ENCODE measurements at regions not wholly inside any gene's neighbourhood (a gene's known extent, or its start where the extent isn't known, plus 50 kb on each side); places are given as distances from the start of the nearest gene placed in this dataset.

GRCh38 chr6:134727081-134727480 lies 222.8 kb downstream of the ALDH8A1 start:
- TF ChIP-seq CTCF (conservative IDR thresholded peaks at IDR 0.05) (no peak), ZFX (IDR thresholded peaks at IDR 0.05) (no peak)
